Endodermal cell (in vitro differentiated cells): ENCODE measurements at regions not wholly inside any gene's neighbourhood (a gene's known extent, or its start where the extent isn't known, plus 50 kb on each side); places are given as distances from the start of the nearest gene placed in this dataset.

Source experiments
- DNase-seq: peaks from one replicate; pipeline ENCODE4 v3.0.0-alpha.2; 2017
- H3K27ac ChIP-seq: 2 replicates; pipeline ENCODE4 v1.5.1; 2013; ENCODE audit warnings: mild to moderate bottlenecking, low read depth, low read length, moderate library complexity
- H3K27me3 ChIP-seq: 2 replicates; pipeline ENCODE4 v1.6.1; 2013; ENCODE audit warnings: mild to moderate bottlenecking, low read length, moderate library complexity; ENCODE audit not compliant: insufficient read depth, control insufficient read depth, poor library complexity, severe bottlenecking
- H3K36me3 ChIP-seq: 2 replicates; pipeline ENCODE4 v1.7.0; 2013; ENCODE audit warnings: mild to moderate bottlenecking, low read length, moderate library complexity; ENCODE audit not compliant: control insufficient read depth, insufficient read depth
- H3K4me1 ChIP-seq: one replicate; pipeline ENCODE4 v1.7.0; 2013; ENCODE audit warnings: low read length; ENCODE audit not compliant: control insufficient read depth, insufficient read depth
- H3K4me3 ChIP-seq: 2 replicates; pipeline ENCODE4 v1.5.1; 2013; ENCODE audit warnings: mild to moderate bottlenecking, low read length, moderate library complexity
- H3K9ac ChIP-seq: 2 replicates; pipeline ENCODE4 v1.6.1; 2013; ENCODE audit warnings: mild to moderate bottlenecking, low read length, moderate library complexity; ENCODE audit not compliant: poor library complexity, severe bottlenecking; ENCODE audit errors: extremely low read depth
- H3K9me3 ChIP-seq: 2 replicates; pipeline ENCODE4 v1.6.1; 2013; ENCODE audit warnings: mild to moderate bottlenecking, low read length, moderate library complexity; ENCODE audit not compliant: control insufficient read depth
- H3K27ac Mint-ChIP-seq: 2 replicates; pipeline ENCODE4 v1.8.0; 2020; ENCODE audit warnings: mixed read lengths
- H3K27me3 Mint-ChIP-seq: 2 replicates; pipeline ENCODE4 v1.8.0; 2021; ENCODE audit warnings: mild to moderate bottlenecking, mixed read lengths; ENCODE audit not compliant: insufficient read depth
- H3K36me3 Mint-ChIP-seq: 2 replicates; pipeline ENCODE4 v1.8.0; 2020; ENCODE audit warnings: low read depth, mixed read lengths
- H3K4me1 Mint-ChIP-seq: 2 replicates; pipeline ENCODE4 v1.8.0; 2020; ENCODE audit warnings: mixed read lengths
- H3K4me3 Mint-ChIP-seq: 2 replicates; pipeline ENCODE4 v1.8.0; 2020; ENCODE audit warnings: mild to moderate bottlenecking, moderate library complexity, mixed read lengths
- H3K9me3 Mint-ChIP-seq: 2 replicates; pipeline ENCODE4 v1.8.0; 2020; ENCODE audit warnings: mild to moderate bottlenecking, mixed read lengths
- CTCF ChIP-seq: fragments of 200-600 bp; sonication (generic); conservative IDR thresholded peaks from 2 replicates; pipeline ENCODE4 v1.5.0; 2021; ENCODE audit warnings: antibody characterized with exemption, mild to moderate bottlenecking
- WGBS, 2 experiments: methylation state at CpG; one replicate each; pipeline versions ENCODE4 v1.1.5 to v1.1.7; 2013; ENCODE audit warnings: missing lambda C conversion rate in 2 of 2, mixed read lengths in 1 of 2; ENCODE audit not compliant: insufficient coverage in 1 of 2, insufficient read length in 1 of 2; 5-methylcytosine and 5-hydroxymethylcytosine counted together

GRCh38 chr20:43305749-43306148 is 116.0 kb upstream of the PTPRT start:
- H3K27me3 ChIP-seq: no peaks in the 10 kb centered on the region
- Mint-ChIP-seq H3K9me3 (peaks cover 18% of the 10 kb centered on the region), H3K27me3 (peaks cover 5% of the 10 kb centered on the region), H3K36me3 (no peaks in the 10 kb centered on the region), H3K27ac (no peak overlapping the region), H3K4me3 (no peak overlapping the region), H3K4me1 (no peaks in the 10 kb centered on the region)
- no peak for TF ChIP-seq CTCF
- no peak overlapping the region for H3K9ac ChIP-seq
- H3K4me1 ChIP-seq: no peaks in the 10 kb centered on the region
- H3K9me3 ChIP-seq: peaks cover 14% of the 10 kb centered on the region
- H3K27ac ChIP-seq: no peak overlapping the region
- no peak overlapping the region for H3K4me3 ChIP-seq
- no peaks in the 10 kb centered on the region for H3K36me3 ChIP-seq
- DNase-seq: no peak

GRCh38 chr20:43304598-43304997 is 114.9 kb upstream of the PTPRT start:
- Histone ChIP-seq H3K4me1 (no peaks in the 10 kb centered on the region), H3K36me3 (no peaks in the 10 kb centered on the region), H3K27me3 (no peaks in the 10 kb centered on the region), H3K9me3 (peaks cover 14% of the 10 kb centered on the region), H3K9ac (no peak overlapping the region), H3K27ac (no peak overlapping the region), H3K4me3 (no peak overlapping the region)
- H3K27ac Mint-ChIP-seq: no peak overlapping the region
- no CpG with 5 or more reads among the region's 1 CpG for WGBS, 2 experiments
- no peak overlapping the region for H3K4me3 Mint-ChIP-seq
- DNase-seq: no peak
- H3K9me3 Mint-ChIP-seq: peaks cover 15% of the 10 kb centered on the region
- H3K36me3 Mint-ChIP-seq: no peaks in the 10 kb centered on the region
- peaks cover 2% of the 10 kb centered on the region for H3K27me3 Mint-ChIP-seq
- no peak for TF ChIP-seq CTCF
- no peaks in the 10 kb centered on the region for H3K4me1 Mint-ChIP-seq

GRCh38 chr20:43302936-43303335 is 113.2 kb upstream of the PTPRT start:
- no peak for TF ChIP-seq CTCF
- 91 to 92% methylated on average over 1 to 4 of the region's 4 CpGs for WGBS, 2 experiments
- DNase-seq: no peak

More at GRCh38 chr20:43302936-43303335, 113.2 kb upstream of the PTPRT start:
- Mint-ChIP-seq H3K9me3 (peaks cover 2% of the 10 kb centered on the region), H3K27me3 (peaks cover 2% of the 10 kb centered on the region), H3K27ac (no peak overlapping the region), H3K4me1 (no peaks in the 10 kb centered on the region), H3K36me3 (no peaks in the 10 kb centered on the region), H3K4me3 (no peak overlapping the region)
- no peaks in the 10 kb centered on the region for H3K27me3 ChIP-seq
- H3K4me3 ChIP-seq: no peak overlapping the region
- H3K27ac ChIP-seq: no peak overlapping the region
- no peaks in the 10 kb centered on the region for H3K9me3 ChIP-seq
- no peaks in the 10 kb centered on the region for H3K4me1 ChIP-seq
- no peaks in the 10 kb centered on the region for H3K36me3 ChIP-seq
- no peak overlapping the region for H3K9ac ChIP-seq
